Panc1 (cell line): ENCODE measurements at regions not wholly inside any gene's neighbourhood (a gene's known extent, or its start where the extent isn't known, plus 50 kb on each side); places are given as distances from the start of the nearest gene placed in this dataset.

Source experiments
- ATAC-seq: fragments of 200-7000 bp; cut with Tn5 transposase; 2 replicates; pipeline ENCODE4 v1.9.1; 2020; ENCODE audit warnings: mild to moderate bottlenecking, moderate library complexity
- BruUV-seq: library from RNA; stranded (reverse); fragments of 400-500 nt; replicated peaks from 2 replicates; lab custom pipeline; 2021; lab: Mats Ljungman, UMichigan
- CTCF ChIA-PET: fragments of 300-600 bp; sonication (Branson Sonifier 250); formaldehyde crosslinking; loops from one replicate; lab custom pipeline; 2022; ENCODE audit warnings: antibody characterized with exemption; lab: Charles Lee
- POLR2A ChIA-PET: fragments of 300-600 bp; sonication (Branson Sonifier 250); formaldehyde crosslinking; loops from one replicate; lab custom pipeline; 2022; ENCODE audit warnings: antibody characterized with exemption; lab: Charles Lee
- DNase-seq: peaks from one replicate; pipeline ENCODE4 v3.0.0-alpha.2; 2010; ENCODE audit warnings: low read depth, low spot score
- H3K27ac ChIP-seq: 2 replicates; pipeline ENCODE4 v1.5.1; 2011; ENCODE audit warnings: mild to moderate bottlenecking, low read length, inconsistent platforms
- H3K27me3 ChIP-seq: fragments of 200-500 bp; sonication (Bioruptor generic); 2 replicates; pipeline ENCODE4 v1.6.0; 2014; ENCODE audit warnings: low read length, inconsistent platforms; ENCODE audit not compliant: control insufficient read depth, insufficient read depth
- H3K36me3 ChIP-seq: fragments of 200-500 bp; sonication (Bioruptor generic); 2 replicates; pipeline ENCODE4 v1.5.1; 2014; ENCODE audit warnings: inconsistent platforms, mild to moderate bottlenecking, low read length, moderate library complexity; ENCODE audit not compliant: control insufficient read depth, insufficient read depth
- H3K4me1 ChIP-seq: 2 replicates; pipeline ENCODE4 v1.5.1; 2011; ENCODE audit warnings: inconsistent platforms, mild to moderate bottlenecking, low read length, moderate library complexity; ENCODE audit not compliant: control insufficient read depth, insufficient read depth
- H3K4me3 ChIP-seq, 2 experiments: 2 replicates each; pipeline ENCODE4 v1.5.1; 2011 to 2012; ENCODE audit warnings: low read depth in 2 of 2, low read length in 2 of 2, mild to moderate bottlenecking in 2 of 2, inconsistent platforms in 1 of 2, moderate library complexity in 1 of 2
- H3K9me3 ChIP-seq: fragments of 200-500 bp; sonication (Bioruptor generic); 2 replicates; pipeline ENCODE4 v1.5.1; 2014; ENCODE audit warnings: low read depth, mild to moderate bottlenecking, inconsistent platforms, low read length, moderate library complexity; ENCODE audit not compliant: control insufficient read depth, insufficient read depth
- CTCF ChIP-seq: fragments of 450-650 bp; IDR thresholded peaks from 2 replicates; pipeline ENCODE4 v1.5.1; 2017; ENCODE audit warnings: mild to moderate bottlenecking
- POLR2AphosphoS5 ChIP-seq: IDR thresholded peaks from 2 replicates; pipeline ENCODE4 v1.6.1; 2012; ENCODE audit warnings: mild to moderate bottlenecking, low read depth, low read length, moderate library complexity
- SIN3A ChIP-seq: IDR thresholded peaks from 2 replicates; pipeline ENCODE4 v1.6.1; 2012; ENCODE audit warnings: low read depth, mild to moderate bottlenecking, low read length, moderate library complexity, borderline replicate concordance; ENCODE audit not compliant: insufficient read depth
- TCF7L2 ChIP-seq: IDR thresholded peaks from 2 replicates; pipeline ENCODE4 v1.6.1; 2011; ENCODE audit warnings: mild to moderate bottlenecking, low read depth, low read length, inconsistent platforms
- in situ Hi-C: cut with HindIII; loops from 2 replicates; pipeline ENCODE4 v1.10.0; 2016; ENCODE audit warnings: low sequenced_read_pairs, low pct_unique_long_range_greater_than_20kb
- intact Hi-C: fragments of 100-400 bp; cut with micrococcal nuclease; formaldehyde crosslinking; loops from one replicate; pipeline ENCODE4 v1.10.0; 2022; ENCODE audit not compliant: unreplicated experiment
- TF ChIP-seq, protein P1 (sequence below), 2 experiments: IDR thresholded peaks; 2 replicates each; pipeline ENCODE4 v1.6.1; 2011 to 2012; ENCODE audit warnings: low read depth in 2 of 2, control low read depth in 1 of 2, low read length in 1 of 2, mild to moderate bottlenecking in 1 of 2, moderate library complexity in 1 of 2; ENCODE audit not compliant: insufficient read depth in 1 of 2

GRCh38 chr12:11513288-11513687 lies 117.9 kb upstream of the PRB2 start:
- no TSS peak for BruUV-seq
- Histone ChIP-seq H3K4me1 (no peaks in the 10 kb centered on the region), H3K4me3 (no peak overlapping the region), H3K9me3 (no peaks in the 10 kb centered on the region), H3K27me3 (peaks cover 2% of the 10 kb centered on the region; the same call in 1 of the 2 replicates), H3K27ac (no peak overlapping the region), H3K36me3 (no peaks in the 10 kb centered on the region)
- in situ Hi-C loops (no loop called here), intact Hi-C loops (no loop called here)
- no peak for ATAC-seq
- ChIA-PET POLR2A (no interaction called here), CTCF (no interaction called here)
- no peak for DNase-seq
- TF ChIP-seq TCF7L2 (no peak), SIN3A (no peak), POLR2AphosphoS5 (no peak), CTCF (0 out of 2 replicates have a peak, but pooled peaks have one; percentile 23)
- TF ChIP-seq, protein P1, sequence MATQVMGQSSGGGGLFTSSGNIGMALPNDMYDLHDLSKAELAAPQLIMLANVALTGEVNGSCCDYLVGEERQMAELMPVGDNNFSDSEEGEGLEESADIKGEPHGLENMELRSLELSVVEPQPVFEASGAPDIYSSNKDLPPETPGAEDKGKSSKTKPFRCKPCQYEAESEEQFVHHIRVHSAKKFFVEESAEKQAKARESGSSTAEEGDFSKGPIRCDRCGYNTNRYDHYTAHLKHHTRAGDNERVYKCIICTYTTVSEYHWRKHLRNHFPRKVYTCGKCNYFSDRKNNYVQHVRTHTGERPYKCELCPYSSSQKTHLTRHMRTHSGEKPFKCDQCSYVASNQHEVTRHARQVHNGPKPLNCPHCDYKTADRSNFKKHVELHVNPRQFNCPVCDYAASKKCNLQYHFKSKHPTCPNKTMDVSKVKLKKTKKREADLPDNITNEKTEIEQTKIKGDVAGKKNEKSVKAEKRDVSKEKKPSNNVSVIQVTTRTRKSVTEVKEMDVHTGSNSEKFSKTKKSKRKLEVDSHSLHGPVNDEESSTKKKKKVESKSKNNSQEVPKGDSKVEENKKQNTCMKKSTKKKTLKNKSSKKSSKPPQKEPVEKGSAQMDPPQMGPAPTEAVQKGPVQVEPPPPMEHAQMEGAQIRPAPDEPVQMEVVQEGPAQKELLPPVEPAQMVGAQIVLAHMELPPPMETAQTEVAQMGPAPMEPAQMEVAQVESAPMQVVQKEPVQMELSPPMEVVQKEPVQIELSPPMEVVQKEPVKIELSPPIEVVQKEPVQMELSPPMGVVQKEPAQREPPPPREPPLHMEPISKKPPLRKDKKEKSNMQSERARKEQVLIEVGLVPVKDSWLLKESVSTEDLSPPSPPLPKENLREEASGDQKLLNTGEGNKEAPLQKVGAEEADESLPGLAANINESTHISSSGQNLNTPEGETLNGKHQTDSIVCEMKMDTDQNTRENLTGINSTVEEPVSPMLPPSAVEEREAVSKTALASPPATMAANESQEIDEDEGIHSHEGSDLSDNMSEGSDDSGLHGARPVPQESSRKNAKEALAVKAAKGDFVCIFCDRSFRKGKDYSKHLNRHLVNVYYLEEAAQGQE (IDR thresholded peaks at IDR 0.05; ENCODE audit: insufficient read depth in 1 of 2, low read depth in 2 of 2, low read length in 1 of 2): no peak

GRCh38 chr12:11517080-11517479 lies 121.7 kb upstream of the PRB2 start:
- DNase-seq (no peak), ATAC-seq (no peak)
- ChIA-PET CTCF (no interaction called here), POLR2A (no interaction called here)
- BruUV-seq: no TSS peak
- in situ Hi-C loops: no loop called here
- Histone ChIP-seq H3K9me3 (no peaks in the 10 kb centered on the region), H3K4me3 (no peak overlapping the region), H3K27me3 (peaks cover 2% of the 10 kb centered on the region; the same call in 1 of the 2 replicates), H3K27ac (no peak overlapping the region), H3K36me3 (no peaks in the 10 kb centered on the region), H3K4me1 (no peaks in the 10 kb centered on the region)
- intact Hi-C loops: no loop called here
- TF ChIP-seq SIN3A: no peak
- no peak for TF ChIP-seq POLR2AphosphoS5
- TF ChIP-seq, protein P1 (IDR thresholded peaks at IDR 0.05; ENCODE audit: insufficient read depth in 1 of 2, low read depth in 2 of 2, low read length in 1 of 2): no peak
- no peak for TF ChIP-seq CTCF
- no peak for TF ChIP-seq TCF7L2
